ENCODE measurements at regions not wholly inside any gene's neighbourhood (a gene's known extent, or its start where the extent isn't known, plus 50 kb on each side); places are given as distances from the start of the nearest gene placed in this dataset.

DNA sequence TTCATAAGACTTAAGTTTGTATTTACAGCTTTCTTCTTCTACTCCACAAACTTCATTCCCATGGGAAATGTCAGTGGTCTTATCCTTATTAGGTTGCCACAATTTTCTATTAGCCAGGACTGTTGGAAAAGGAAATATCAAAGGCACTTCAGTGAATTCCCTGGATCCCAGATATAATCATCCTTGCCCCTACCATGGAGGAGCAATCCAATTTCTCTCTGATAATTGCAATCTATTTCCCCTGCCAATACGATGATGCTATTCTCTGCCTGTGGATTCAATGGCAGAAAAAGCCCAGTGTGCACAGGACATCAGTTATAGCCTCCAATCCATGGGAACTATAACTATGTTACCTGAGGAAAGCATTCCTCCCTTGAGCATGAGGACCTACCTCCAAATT, 536.4 kb upstream of the UBE2E2 start:
- no peak for DNase-seq
- Histone ChIP-seq H3K36me3 (no peaks in the 10 kb centered on the region), H3K27ac (no peak overlapping the region), H3K9me3 (no peaks in the 10 kb centered on the region), H3K4me3 (no peak overlapping the region), H3K27me3 (no peaks in the 10 kb centered on the region), H3K4me1 (no peaks in the 10 kb centered on the region)
- intact Hi-C loops (cut with DNase I; ENCODE audit: low total_unique reads): no loop called here
- TF ChIP-seq, protein P1, sequence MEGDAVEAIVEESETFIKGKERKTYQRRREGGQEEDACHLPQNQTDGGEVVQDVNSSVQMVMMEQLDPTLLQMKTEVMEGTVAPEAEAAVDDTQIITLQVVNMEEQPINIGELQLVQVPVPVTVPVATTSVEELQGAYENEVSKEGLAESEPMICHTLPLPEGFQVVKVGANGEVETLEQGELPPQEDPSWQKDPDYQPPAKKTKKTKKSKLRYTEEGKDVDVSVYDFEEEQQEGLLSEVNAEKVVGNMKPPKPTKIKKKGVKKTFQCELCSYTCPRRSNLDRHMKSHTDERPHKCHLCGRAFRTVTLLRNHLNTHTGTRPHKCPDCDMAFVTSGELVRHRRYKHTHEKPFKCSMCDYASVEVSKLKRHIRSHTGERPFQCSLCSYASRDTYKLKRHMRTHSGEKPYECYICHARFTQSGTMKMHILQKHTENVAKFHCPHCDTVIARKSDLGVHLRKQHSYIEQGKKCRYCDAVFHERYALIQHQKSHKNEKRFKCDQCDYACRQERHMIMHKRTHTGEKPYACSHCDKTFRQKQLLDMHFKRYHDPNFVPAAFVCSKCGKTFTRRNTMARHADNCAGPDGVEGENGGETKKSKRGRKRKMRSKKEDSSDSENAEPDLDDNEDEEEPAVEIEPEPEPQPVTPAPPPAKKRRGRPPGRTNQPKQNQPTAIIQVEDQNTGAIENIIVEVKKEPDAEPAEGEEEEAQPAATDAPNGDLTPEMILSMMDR (IDR thresholded peaks at IDR 0.05): no peak

DNA sequence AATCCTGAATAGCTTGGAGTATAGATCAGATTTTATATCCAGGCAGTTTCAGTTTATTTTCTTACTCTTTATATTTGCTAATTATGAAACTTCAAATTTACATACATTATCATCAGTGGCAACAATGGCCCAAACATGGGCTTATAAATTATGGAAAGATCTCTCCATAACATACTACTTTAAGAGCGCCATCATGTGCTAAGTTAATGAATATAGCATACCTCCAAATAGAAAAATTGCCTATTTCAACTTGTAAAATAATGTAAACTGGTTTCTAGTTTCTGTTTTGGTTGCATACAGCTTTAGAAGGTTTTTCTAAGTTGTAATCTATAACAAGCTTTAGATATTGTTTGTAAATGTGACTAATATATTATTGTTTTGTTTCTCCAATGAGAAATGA, 531.3 kb upstream of the UBE2E2 start:
- no peak overlapping the region for H3K27ac ChIP-seq
- intact Hi-C loops (cut with DNase I; ENCODE audit: low total_unique reads): no loop called here
- TF ChIP-seq, protein P1 (IDR thresholded peaks at IDR 0.05): no peak

DNA sequence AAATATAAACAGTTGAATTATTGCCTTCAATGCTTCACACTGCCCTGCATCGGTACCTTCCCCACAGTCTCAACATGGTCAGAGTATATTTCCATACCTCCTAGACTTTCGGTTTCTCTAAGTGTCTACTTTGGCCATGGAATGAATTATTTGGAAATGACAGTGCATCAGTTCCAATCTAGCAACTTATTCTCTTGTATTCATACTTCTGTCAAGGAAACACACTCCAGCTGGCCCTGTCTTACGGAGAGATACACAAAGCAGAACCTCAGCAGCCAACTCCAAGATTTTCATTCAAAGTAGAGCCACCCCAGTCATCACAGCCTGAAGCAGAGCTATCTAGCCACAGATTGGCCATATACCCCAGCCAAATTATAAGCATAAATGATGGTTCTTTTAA, 518.4 kb upstream of the UBE2E2 start:
- Histone ChIP-seq H3K4me1 (no peaks in the 10 kb centered on the region), H3K36me3 (no peaks in the 10 kb centered on the region), H3K9me3 (no peaks in the 10 kb centered on the region), H3K27ac (no peak overlapping the region), H3K27me3 (no peaks in the 10 kb centered on the region), H3K4me3 (no peak overlapping the region)
- intact Hi-C loops (cut with DNase I; ENCODE audit: low total_unique reads): no loop called here
- no peak for DNase-seq
- TF ChIP-seq, protein P1 (IDR thresholded peaks at IDR 0.05): no peak

More for the DNA sequence above, 531.3 kb upstream of the UBE2E2 start:
- Histone ChIP-seq H3K36me3 (no peaks in the 10 kb centered on the region), H3K27me3 (no peaks in the 10 kb centered on the region), H3K4me1 (no peaks in the 10 kb centered on the region), H3K9me3 (no peaks in the 10 kb centered on the region), H3K4me3 (no peak overlapping the region)
- DNase-seq: no peak

DNA sequence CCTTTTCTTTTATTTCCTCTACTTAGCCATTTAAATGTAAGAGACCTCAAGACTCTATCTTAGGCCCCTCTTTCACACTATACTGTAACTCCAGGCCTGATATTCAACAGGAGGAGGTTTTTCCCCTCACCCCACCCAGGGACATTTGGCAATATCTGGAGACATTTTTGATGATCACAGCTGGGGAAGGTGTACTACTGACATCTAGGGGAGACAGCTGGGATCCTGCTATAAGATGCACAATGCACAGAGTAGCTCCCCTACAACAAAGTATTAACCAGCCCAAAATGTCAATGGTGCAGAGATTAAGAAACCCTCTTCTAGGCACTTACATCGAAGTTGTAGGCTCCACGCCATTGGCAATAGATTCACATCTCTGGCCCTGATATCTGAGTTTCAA, 517.5 kb upstream of the UBE2E2 start:
- TF ChIP-seq, protein P1 (IDR thresholded peaks at IDR 0.05): no peak
- H3K36me3 ChIP-seq: no peaks in the 10 kb centered on the region
- intact Hi-C loops (cut with DNase I; ENCODE audit: low total_unique reads): no loop called here
- no peak for DNase-seq
- no peaks in the 10 kb centered on the region for H3K9me3 ChIP-seq
- no peaks in the 10 kb centered on the region for H3K4me1 ChIP-seq
- H3K27me3 ChIP-seq: no peaks in the 10 kb centered on the region
- H3K27ac ChIP-seq: no peak overlapping the region
- H3K4me3 ChIP-seq: no peak overlapping the region

DNA sequence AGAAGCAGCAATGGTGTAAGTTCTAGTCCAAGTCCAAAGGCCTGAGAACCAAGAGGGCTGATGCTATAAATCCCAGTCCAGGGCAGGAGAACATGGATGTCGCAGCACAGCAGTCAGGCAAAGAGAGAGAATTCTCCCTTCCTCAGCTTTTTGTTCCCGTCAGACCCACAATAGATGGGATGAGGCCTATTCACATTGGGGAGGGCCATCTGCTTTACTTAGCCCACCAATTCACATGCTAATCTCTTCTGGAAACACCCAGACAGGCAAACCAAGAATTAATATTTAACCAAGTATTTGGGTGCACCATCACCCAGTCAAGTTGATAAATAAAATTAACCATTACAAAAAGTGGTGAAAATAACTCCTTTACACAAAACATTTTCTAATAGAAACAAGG, 511.7 kb upstream of the UBE2E2 start:
- no peak for DNase-seq
- intact Hi-C loops (cut with DNase I; ENCODE audit: low total_unique reads): no loop called here
- H3K36me3 ChIP-seq: no peaks in the 10 kb centered on the region
- H3K4me1 ChIP-seq: no peaks in the 10 kb centered on the region
- TF ChIP-seq, protein P1 (IDR thresholded peaks at IDR 0.05): no peak
- H3K27ac ChIP-seq: no peak overlapping the region
- no peak overlapping the region for H3K4me3 ChIP-seq
- no peaks in the 10 kb centered on the region for H3K27me3 ChIP-seq
- no peaks in the 10 kb centered on the region for H3K9me3 ChIP-seq

Measured in tibial artery (tissue), 4 donors.